GM19438 (cell line): ENCODE measurements at regions not wholly inside any gene's neighbourhood (a gene's known extent, or its start where the extent isn't known, plus 50 kb on each side); places are given as distances from the start of the nearest gene placed in this dataset.
"Not testable (repeated sequence)": the region's sequence is repeated elsewhere in the genome, so short reads cannot be mapped to it uniquely, and the experiment has no call there.

Experiments
- ATAC-seq: cut with Tn5 transposase; IDR thresholded peaks from one replicate; pipeline ENCODE4 v1.9.1; 2021; ENCODE audit warnings: low read depth; ENCODE audit not compliant: unreplicated experiment

DNA sequence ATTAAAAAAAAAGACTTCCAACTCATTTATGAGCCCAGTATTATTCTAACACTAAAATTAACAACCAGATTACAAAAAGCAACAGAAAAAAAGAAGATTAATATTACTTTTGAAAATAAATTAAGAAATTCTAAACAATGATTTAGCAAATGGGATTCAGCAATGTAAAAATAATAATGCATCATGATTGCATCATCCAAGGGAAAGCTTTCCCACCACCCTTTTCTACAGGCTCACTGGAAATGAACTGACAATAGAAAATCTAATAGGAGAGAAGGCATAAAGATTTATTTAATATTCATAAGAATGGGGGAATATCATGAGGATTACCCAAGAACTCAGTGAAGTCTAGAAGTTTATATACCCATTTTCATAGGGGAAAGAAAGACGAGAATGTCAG is 1671.9 kb downstream of the NCAM2 start:
- no peak for ATAC-seq

DNA sequence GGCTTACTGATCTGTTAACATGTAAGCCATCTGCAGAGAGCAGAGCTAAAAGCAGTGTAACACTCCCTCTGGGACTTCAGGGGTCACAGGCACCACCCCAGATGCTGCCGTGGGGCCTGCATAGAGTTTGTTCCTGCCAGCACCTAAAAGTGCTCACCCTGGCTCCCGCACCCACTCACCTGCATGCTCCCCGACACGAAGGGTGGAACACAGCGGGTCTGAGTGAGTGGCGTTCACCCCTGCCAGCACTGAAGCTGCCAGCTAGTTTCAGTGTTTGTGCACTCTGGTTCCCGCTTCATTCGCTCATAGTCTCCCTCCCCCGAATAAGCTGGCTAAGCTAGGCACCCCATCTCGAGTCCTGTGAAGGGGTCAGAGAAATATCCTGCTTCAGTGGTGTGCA is 1681.0 kb downstream of the NCAM2 start:
- no peak for ATAC-seq

DNA sequence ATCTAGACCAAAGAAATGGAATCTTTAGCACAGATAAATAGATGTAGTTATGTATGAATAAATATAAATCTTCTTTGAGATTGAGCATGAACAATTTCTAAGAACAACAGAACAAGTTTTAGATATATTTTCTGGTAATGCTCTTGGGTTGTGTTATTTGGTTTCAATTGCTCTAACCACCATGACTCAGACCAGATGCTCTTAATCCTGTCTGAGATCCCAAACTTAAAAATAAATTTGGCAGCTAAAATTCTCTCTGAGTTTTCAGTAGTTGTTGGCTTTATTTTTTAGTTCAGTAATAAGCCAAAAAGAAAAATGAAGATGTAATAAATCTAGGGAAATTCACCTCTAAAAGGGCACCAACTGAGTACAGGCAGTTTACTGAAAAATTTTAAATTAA is 1693.4 kb downstream of the NCAM2 start:
- ATAC-seq: no peak

DNA sequence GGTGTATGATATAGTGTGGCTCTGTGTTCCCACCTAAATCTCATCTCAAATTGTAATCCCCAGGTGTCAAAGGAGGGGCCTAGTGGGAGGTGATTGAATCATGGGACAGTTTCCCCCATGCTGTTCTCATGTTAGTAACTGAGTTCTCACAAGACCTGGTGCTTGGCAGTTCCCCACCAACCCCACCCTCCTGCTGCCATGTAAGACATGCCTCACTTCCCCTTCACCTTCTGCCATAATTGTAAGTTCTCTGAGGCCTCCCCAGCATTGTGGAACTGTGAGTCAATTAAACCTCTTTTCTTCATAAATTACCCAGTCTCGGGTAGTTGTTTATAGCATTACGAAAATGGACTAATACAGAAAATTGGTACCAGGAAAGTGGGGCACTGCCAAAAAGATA is 1705.3 kb downstream of the NCAM2 start:
- no peak for ATAC-seq

DNA sequence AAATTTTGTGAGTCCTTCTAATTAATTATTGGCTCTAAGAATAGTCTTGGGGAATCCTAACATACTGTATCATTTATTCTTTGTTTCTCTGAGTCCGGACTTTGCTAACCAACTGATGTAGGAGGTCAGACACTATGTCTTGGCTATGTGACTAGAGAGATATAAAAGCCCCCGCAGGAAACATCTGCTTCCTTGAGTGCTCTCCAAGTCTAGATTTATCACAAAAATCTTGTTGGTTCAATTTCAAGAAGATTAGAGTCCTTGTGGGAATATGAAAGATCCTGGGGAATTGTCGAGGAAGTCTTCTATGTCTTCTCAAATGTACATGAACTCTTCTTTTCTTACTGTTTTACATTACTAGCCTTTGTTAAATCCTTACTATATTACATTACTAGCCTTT is 1712.5 kb downstream of the NCAM2 start:
- no peak for ATAC-seq

DNA sequence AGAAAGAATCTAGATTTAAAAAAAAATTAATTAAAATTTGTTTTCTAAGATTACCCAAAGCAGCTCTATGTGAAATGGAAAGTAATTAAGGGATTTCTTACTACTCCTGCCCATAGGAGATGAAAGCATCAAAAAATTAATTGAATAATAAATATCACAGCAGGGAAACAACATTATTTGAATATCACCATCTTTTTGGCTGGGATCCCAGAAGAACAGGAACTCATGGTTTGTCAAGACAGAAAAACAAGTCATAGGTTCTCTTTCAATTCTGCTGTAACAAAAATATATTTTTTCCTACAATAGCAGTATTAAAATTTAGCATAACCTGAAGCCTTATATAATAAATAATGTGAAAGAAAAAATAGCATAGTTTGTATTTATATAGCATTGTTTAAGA is 1713.4 kb downstream of the NCAM2 start:
- no peak for ATAC-seq

DNA sequence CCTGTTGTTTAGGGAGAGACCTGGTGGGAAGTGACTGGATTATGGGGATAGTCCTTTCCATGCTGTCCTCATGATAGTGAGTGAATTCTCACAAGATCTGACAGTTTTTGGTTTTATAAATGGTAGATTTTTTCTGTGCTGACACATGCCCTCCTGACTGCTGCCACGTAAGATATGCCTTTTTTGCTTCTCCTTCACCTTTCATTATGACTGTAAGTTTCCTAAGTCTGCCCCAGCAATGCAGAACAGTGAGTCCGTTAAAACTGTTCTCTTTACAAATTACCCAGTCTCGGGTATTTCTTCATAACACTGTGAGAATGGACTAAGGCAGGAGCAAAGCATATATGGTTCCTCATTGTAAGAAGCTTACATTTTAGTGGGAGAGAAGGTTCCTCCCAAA is 1727.2 kb downstream of the NCAM2 start:
- ATAC-seq: no peak

DNA sequence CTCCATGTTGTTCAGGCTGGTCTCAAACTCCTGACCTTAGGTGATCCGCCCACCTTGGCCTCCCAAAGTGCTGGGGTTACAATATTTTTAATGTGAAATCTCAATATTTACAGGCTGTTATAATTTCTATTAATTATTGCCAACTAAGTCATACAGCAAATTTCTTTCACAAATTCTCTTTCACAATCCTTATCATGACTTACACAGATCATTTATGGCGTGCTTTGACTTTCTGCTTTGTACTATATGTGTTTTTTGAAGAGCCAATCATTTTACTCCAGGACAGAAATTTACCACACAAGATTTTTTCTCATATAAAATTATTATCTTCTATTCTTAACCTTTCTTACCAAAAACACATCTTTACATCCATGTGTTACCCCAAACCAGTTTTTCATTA is 1729.9 kb downstream of the NCAM2 start:
- no peak for ATAC-seq

DNA sequence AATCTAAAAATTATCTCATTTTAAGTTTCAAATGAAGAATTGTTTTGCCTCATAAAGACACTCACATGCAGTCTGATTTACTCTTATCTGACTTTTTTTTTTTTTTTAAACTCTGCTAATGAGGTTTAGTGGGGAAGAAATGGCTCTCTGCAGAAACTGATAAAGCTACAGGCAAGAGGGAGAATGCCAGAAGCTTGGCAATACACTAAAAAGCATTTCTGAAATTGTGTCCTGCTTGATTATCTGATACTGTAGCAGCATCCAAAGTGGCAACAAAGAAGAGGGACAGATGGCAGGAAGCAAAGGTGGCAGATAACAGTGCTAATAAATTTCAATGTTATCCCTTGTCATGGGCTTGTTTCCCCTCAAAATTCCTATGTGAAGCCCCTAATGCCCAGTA is 1744.9 kb downstream of the NCAM2 start:
- no peak for ATAC-seq

DNA sequence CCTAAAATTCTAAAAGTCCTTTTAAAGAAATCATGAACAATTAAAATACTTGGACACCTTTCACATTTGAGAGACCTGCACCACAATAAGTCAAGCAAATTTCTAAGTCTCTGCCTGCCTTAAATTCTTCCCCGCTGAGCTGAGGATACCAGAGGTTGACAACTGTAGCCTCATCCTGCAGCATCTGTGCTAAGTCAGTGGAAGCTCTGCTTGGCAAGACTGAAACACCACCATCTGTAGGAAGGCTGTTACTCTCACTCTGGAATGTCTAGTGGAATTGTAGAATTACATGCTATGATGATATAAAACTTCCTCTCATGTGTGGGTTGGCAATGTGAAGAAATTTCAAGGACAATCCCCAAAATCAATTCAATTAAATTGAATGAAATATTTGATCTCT is 1756.5 kb downstream of the NCAM2 start:
- no peak for ATAC-seq

DNA sequence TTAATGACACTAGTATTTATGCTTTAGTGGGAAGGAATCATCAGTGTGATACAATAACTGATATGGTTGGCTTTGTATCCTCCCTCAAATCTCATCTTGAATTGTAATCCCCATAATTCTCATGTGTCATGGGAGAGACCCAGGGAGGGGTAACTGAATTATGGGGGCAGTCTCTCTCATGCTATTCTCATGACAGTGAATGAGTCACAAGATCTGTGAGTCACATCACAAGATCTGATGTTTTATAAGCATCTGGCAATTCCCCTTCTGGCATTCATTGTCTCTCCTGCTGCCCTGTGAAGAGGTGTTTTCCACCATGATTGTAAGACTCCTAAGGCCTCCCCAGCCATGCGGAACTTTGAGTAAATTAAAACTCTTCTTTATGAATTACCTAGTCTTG is 1760.3 kb downstream of the NCAM2 start:
- ATAC-seq: no peak

DNA sequence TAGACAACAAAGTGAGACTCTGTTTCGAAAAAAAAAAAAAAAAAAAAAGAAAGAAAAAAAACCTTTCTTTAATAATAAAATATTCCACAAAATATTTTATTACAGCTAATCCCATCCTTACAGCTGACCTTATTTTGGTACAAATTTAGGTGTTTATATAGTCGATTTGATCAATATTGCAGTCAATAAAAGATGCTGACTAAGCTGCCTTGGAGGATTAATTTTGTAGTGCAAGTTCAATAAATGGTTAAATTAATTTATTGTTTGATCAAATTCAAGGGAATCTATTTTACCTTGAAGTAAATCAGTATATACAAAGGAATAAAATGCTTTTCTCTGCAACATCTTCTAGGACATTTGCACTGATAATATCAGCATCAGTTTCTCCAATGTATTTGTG is 1764.3 kb downstream of the NCAM2 start:
- ATAC-seq: no peak

DNA sequence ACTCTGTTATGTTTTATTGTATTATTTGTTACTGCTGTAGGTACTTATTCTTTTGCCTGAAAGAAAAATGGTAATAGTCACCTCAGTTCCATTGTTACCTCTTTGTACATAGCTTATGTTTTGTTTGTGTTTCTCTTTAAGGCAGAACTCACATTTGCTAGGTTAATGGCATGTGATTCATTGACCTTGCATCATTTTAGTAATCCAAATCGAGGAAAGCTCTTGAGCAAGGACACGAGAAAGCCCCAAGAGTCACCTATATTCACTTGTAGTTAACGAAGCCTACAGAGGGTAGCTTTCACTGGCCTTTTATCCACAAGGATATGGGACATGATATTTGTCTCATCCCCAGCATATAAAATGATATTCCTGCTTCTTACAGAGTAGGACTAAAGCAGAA is 1765.2 kb downstream of the NCAM2 start:
- no peak for ATAC-seq

DNA sequence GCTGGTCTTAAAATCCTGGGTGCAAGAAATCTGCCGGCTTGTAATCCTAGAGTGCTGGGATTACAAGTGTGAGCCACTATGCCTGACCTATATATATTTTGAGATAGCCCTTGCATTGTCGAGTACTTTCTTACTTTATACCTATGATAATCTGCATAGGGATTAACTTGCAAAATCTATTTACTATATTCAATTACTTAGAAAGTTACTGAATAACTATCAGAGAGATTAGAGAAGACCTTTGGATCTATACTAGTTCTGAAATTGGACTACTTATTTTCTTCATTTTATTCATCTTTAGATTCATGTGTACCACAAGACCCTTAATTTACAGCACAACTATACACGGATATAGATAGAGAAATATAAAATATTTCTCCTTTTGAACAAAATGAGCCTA is 1766.0 kb downstream of the NCAM2 start:
- no peak for ATAC-seq

DNA sequence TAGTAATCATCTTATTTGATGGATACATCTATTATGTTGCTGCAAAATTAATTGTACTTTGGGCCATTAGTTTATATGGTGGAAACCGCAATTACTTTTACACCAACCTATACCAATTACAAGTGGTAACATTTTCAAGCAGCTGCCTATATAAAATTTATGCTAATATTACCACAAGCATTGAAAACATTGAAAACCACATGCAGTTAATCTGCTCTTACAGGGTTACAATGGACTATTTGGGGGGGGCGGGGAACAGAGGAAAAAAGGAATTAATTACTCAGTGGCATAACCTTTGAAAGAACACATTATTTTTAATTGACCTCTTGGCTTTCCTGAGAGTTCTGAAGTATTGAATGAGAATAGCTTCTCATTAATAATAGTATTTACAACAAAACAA is 1793.2 kb downstream of the NCAM2 start:
- no peak for ATAC-seq

DNA sequence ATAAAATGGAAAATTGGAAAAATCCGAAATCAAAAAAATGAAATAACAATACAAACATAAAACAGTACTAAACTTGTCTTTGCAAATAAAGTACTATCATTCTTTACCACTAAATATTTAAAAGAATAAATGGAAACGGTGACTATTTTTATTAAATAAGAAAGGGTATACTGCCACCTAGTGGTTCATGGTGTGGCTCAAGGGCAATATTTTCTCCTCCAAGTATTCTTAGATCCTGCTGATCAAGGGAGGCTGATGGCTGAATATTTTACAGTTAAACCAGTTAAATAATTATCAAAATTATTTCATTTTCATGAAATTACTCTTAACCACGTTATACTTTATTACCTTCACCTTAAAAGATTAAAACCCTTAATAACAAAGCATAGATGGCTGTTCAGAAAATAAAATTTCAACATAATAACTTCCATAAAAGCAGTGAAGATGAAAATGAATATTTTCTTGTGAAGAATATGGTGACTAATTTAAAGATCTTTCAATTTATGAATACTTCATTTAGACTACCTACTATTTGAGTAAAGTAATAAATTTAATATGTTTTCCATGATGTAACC is 1793.9 kb downstream of the NCAM2 start:
- ATAC-seq: no peak

DNA sequence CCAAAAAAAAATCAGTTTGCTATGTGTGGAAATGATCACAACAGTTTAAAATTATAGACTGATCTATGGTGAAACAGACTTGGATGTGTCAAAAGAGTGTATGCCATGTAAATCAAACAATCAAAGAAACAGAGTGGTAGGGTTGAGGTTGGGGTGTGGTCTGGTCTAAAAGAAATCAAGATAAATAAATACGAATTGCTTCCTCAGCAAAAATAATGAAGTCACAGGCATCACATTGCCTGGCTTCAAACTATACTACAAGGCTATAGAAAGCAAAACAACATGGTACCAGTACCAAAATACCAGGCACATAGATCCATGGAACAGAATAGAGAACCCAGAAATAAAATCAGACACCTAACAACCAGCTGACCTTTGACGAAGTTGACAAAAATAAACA is 1796.9 kb downstream of the NCAM2 start:
- ATAC-seq: no peak

DNA sequence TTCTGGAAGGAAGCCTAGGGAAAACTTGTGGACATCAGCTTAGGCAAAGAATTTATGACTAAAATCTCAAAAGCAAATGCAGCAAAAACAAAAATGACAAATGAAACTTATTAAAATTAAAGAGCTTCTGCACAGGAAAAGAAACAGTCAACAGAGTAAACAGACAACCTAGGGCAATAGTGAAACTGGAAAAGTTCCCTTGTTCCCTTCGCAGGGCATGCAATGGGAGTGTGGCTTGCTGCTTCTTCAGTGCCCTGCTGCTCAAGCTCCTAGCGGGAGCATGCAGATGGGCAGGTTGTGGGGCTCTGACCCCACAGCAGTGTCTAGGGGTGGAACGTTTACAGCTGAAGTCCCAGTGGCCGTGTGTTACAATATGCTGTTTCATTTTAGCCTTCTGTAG is 1797.4 kb downstream of the NCAM2 start:
- ATAC-seq: no peak

DNA sequence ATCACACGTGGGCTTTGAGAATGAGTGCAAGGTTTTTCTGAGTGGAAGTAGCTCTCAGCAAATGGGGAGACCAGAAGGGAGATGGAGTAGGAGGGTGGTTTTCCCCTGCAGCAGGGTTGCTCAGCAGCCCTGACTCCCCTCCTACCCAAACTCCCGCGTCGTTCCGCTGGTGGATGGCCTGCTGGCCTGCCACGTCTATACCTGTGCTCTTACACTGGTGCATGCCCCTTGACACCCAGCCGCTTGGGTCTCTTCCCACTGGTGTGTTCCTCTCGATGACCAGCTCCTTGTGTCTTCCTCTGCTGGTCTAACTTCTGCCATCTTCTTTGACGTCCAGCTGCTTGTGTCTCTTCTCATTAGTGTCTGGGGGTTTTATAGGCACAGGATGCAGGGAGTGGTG is 1797.9 kb downstream of the NCAM2 start:
- ATAC-seq: no peak

DNA sequence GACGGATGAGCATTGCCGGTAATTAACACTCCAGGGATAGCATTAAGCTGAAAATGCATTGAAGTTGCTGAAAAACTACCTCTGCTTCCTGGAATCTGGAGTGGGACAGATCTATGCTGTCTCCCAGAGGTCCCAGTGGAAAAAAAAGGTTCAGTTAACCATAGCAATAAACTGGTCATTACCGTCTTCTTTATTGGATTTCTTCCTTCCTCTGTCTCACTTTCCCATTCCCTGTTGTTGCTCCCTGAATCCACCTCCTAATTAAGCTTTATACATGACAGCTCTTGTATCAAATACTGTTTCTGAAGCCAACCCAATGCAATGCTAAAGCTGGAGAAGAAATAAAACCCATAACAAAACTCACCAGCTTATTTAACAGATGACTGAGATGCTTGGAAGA is 1805.9 kb downstream of the NCAM2 start:
- no peak for ATAC-seq

DNA sequence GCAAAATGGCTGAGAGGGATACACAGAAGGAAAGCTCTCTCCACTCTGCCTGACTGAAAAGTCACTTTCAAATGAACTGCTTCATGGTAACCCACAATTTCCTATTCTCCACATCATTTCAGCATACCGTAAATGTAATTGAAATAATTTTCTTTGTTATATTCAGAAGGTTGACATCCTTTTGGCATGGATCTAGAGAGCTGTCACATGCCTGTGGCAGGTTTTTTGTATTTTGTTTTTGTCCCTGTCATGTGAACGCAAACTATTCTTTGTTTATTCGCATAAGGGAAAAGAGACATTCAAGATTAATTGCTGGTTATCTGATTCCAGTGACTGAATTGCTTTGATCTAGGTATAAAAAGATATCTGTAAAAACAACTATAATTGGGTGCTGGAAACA is 1808.1 kb downstream of the NCAM2 start:
- ATAC-seq: no peak

DNA sequence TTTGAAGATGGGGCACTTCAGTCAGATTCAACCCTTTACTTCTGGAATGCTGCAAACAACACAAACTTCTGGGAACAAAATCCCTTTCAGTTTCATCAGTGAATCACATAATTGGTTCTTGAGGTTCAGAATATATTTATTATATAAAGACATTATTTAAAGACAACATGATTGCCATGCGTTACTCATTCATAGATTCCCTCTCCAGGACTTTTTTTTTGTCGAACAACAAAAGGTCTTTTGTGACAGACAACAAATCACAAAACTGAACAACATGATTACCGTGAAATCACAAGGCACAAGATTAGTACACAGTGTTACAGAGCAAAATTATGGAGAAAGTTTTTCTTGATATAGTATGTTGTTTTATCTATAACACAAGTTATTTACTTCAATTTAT is 1815.0 kb downstream of the NCAM2 start:
- no peak for ATAC-seq

DNA sequence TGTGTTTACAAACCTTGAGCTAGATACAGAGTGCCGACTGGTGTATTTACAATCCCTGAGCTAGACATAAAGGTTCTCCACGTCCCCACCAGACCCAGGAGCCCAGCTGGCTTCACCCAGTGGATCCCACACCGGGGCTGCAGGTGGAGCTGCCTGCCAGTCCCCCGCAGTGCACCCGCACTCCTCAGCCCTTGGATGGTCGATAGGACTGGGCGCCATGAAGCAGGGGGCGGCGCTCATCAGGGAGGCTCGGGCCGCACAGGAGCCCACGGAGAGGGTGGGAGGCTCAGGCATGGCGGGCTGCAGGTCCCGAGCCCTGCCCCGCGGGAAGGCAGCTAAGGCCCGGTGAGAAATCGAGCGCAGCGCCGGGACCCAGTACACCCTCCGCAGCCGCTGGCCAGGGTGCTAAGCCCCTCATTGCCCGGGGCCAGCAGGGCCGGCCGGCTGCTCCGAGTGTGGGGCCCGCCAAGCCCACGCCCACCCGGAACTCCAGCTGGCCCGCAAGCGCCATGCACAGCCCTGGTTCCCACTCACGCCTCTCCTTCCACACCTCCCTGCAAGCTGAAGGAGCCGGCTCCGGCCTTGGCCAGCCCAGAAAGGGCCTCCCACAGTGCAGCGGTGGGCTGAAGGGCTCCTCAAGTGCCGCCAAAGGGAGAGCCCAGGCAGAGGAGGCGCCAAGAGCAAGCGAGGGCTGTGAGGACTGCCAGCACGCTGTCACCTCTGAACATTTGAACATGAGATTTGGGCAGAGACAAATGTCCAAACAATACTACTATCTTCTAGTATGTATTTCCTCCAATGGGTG is 1820.7 kb downstream of the NCAM2 start:
- ATAC-seq: not testable (repeated sequence)
